ENCODE measurements at regions not wholly inside any gene's neighbourhood (a gene's known extent, or its start where the extent isn't known, plus 50 kb on each side); places are given as distances from the start of the nearest gene placed in this dataset.

DNA sequence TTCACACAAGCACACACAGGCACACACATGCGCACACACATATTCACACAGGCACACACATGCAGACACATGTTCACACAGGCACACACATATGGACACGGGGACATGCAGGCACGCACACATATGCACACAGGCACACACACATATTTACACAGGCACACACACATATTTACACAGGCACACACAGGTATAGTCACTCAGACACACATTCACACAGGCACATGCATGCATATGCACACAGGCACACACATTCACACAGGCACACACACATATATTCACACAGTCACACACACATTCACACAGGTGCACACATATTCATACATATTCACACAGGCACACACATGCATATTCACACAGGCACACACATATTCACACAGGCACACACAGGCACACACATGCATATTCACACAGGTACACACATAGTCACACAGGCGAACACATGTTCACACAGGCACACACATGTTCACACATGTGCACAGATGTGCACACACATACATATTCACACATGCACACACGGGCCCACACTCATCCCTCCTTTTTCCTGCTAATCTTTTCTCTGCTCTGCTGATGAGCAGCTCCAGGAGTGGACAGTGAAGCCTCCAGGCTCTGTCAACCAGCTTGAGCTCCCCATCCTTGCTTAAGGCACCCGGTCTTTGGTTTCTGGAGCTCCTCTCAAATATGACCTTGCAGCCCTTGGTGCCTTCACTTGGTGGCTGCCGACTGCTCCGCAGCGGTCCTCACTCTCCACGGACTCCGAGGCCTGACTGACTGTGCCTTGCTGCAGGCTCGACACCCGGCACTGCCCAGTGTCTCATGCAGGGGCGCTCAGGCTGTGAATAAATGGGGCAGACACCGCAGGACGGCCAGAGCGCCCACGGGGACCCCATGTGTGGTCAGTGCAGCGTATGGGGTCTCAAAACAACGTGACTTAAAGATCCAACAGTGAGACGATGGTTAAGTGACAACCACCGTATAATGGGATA, 581.2 kb upstream of the MGMT start:
- no peak for DNase-seq

DNA sequence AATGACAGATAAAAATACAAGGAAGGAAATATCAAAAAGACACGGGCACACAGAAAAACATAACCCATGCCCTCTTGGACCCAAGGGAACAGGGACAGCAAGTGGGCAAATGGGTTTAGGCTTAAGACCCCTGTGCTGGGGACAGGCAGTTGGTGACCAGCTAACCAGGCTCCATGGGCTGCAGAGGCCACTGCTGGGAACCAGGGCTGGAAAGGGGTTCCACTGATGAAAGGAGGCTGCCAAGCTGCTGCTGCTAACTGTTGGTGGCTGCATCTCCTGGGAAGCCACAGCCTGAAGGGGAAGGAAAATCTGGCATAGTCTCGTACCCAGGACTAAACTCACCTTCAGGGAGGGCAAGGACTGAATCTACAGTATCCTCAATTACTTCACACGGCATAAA, 579.2 kb upstream of the MGMT start:
- no peak for DNase-seq

DNA sequence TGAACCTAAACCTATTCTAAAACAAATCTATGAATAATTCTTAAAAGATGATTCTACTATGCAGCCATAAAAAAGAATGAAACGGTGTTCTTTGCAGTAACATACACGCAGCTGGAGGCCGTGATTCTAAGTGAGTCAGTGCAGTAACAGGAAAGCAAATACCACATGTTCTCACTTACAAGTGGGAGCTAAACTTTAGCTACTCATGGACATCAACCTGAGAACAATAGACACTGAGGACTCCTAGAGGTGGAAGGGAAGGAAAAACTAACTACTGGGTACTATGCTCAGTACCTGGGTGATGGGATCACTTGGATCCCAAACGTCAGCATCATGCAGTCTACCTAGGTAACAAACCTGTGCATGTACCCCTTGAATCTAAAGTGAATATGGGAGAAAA, 575.0 kb upstream of the MGMT start:
- DNase-seq, result no peak

DNA sequence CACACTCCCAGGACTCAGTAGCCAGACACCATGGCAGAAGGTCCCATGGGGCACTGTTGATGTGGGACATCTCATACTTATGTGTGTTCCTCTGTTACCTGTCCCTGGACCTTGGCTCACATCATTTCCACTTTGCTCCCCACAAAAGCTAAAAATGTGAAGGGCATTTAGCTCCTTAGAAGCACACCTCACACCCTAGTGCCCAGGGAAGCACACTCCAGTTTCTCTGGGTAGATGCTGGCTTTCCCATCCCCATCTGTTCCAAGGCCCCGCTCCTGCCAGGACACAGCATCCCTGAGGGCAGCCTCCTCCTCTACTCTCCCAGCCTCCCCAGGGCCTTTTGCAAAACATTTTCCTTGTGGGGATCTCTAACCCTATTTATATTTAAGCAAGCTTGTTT, 572.4 kb upstream of the MGMT start:
- no peak for DNase-seq

DNA sequence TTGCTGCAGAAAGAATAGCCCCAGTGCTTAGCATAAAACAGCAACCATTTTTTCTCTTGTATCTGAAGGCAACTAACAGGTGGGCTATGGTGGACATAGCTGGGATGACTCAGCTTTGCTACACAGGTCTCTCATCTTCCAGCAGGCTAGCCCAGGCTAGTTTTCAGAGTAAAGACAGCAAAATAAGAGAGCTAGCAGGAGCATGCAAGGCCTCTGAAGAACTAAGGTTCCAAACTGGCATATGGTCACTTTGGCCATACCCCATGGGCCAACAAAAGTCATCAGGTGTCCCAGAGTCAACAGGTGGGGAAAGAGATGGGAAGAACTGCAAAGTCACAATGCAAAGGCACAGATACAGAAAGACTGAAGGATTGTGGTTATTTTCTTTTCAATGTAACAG, 571.6 kb upstream of the MGMT start:
- no peak for DNase-seq

DNA sequence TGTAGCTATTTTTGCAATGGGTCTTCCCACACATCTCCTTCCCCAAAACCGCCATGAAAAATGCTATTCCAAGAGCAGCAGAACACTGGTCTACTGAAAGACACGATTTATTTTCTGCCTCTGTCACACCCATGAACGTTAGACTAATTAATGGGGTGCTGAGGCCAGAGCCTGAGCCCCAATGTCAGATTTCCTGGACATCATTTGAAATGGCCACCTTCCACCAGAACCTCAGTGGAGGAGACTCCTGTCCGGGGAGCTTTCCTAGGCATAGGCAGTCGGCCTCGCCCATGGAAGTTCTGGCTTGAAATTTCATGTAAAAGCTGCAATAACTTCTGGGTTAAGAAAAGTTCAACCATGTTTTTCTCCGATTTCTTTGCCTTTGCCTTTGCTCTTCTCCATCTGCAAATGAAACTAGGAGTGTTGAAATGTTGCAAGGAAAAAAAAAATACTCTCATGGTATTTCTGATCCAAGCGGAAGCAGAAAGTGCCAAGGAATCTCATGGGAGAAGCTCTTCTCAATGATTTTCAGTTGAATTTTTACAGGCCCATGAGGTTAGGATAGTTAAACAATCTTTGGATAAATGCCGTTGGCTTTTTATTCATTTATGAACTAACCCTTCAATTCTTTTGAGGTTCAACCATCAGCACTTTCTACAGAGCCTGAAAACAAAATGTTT, 570.8 kb upstream of the MGMT start:
- no peak for DNase-seq

DNA sequence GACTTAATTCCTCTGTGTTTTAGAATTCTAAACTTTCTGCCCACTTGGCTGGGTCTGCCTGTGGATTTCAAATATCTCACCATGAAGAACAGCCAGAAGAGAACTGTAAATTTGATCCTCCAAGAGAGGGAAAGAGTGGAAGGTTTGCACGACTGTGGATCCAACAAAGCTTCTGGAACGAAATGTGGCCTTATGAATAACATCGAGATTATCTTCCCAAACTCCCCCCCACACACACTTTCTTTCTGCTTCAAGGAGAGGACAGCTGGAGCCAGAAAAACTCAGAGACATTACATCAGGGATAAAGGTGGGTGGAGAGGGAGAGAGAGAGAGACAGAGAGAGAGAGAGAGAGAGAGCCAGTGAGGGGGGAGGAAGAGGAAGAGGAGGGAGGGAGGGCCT, 570.1 kb upstream of the MGMT start:
- no peak for DNase-seq

DNA sequence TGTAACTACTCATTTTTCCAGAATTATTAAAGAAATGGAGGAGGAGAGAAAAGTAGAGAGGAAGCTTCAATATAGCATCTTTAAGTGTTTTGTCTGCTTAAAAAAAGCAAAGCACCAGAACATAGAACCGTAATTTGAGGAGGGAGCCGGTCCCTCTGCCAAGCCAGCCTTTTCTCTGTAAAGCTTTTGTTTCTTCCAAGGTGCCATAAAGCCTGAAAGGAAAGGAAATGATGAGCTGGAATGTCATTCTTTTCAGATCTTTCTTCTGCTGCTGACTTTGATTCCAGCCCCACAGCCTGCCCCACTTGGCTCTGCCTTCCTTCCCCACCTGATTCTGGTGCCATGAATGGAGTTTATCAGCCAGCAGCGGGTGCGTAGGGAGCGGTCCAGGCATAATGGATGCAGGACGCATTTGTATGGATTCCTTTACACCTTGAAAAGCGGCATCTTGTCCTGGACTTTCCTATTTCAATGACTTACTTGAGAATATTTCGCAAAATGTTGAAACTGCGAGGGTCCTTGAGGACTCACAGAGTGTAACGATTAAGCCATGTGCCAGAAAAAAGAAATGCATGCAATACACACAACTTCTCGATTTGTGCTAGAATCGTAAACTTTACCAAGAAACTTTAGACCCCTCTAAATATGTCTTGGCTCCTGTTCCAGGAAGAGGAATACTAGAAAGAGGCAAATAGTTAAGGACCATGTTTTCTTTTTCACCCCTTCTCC, 569.5 kb upstream of the MGMT start:
- DNase-seq, result no peak

DNA sequence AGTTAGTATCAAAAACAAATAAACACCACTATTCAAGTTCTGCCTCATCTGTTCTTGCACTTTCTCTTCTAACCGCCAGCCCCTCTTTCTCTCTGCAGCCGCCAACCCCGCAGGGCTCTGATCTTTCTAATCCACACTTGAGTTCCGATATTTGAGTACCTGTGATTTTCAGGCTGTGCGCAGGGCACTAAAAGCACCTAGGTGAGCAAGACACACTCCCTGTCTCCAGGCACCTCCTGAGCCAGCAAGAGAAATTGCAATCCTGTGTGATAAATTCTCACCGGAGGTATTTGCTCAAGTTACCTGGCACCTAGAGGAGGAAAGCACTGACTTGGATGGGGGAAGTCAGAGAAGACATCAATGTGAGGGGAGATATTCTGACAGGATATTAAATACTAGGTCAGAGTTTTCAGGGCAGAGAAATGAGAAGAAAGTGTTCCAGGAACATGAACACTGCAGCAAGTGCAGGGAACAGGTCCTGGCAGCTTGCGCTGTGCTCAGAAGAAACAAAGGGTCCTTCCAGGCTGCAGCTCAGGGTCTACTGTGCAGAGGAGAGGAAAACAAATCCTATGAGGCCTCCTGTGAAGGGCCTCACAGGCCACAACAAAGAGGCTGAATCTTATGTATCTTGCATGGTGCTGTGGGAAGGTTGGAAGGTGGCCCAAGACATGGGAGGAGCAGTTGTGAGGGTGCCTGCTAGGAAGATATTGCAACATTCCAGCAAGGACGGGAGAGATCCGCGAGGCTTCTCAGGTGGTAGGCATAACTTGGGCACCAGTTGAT, 568.7 kb upstream of the MGMT start:
- DNase-seq, result no peak

DNA sequence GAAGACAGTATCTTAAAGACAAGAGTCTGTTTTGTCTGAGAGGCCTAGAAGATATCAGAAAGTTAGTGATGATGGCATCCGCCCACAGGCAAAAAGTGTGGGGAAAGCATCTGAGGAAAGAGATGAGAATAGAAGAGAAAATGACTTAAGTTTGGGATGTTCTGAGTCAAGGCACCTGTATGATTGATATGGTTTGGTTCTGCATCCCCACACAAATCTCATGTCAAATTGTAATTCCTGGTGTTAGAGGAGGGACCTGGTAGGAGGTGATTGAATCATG, 568.2 kb upstream of the MGMT start:
- no peak for DNase-seq

DNA sequence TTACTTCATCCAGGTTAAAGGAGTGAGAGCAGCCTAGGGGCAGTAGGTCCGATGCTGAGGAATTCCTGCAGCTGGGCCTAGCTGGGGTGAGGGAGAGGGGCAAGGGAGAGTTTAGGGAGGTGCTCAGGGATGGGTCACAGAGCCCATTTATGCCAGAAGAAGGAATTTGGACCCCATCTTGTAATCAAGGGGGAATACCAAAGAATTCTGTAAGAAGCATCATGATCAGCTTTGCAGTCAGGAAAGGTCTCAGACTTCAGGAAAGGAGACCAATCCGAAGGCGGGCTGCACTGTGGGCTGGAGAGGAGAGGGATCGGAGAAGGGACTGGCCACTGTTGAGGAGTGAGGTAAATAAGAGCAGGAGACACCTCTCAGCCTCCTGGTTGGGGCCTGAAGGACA, 566.6 kb upstream of the MGMT start:
- no peak for DNase-seq

DNA sequence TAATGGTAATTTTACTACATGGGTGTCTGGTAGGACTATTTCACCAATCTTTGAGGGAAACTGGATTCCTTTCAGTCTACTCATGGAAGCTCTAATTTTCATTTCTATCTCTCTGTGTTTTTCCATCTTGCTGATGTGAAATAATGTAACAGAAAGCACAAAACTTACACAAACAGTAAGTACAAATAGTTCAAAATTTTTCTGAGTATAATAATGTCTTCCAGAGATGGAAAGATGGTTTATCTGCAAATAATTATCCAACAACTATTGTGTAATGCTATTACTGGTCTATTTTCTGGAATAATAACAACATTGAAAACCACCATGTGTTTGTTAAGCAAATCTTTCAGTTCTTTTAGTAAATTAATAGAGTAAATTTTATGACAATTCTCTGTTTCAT, 565.8 kb upstream of the MGMT start:
- DNase-seq, result no peak

DNA sequence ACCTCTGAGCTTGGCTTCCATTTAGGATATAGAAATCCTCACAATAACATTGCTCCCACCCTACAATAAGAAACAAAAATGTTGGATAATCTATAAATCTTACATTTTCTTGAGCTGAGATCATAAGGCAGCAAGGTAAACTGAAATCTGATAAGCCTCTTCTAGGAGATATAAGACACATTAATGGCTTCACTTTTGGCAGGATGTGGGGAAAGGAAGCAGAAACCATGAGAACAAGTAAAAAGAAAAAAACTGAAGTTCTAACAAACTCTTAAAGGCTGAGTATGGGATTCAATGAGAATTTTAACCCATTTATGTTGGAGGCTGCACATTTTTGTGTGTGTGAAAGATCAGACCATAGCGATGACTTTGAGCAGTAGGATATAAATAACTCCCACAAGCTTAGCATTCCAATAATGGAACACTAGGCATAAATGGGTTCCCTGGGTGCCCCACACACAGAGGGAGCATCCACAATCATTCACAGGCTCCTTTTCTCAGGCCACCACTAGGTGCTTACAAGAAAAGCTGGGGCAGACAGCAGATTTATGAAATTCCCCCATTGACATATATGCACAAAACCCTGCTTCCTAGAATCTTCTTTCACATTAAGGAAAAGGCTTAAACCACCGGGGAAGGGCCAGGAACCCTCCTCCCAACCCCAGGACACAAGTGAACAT, 564.9 kb upstream of the MGMT start:
- no peak for DNase-seq

DNA sequence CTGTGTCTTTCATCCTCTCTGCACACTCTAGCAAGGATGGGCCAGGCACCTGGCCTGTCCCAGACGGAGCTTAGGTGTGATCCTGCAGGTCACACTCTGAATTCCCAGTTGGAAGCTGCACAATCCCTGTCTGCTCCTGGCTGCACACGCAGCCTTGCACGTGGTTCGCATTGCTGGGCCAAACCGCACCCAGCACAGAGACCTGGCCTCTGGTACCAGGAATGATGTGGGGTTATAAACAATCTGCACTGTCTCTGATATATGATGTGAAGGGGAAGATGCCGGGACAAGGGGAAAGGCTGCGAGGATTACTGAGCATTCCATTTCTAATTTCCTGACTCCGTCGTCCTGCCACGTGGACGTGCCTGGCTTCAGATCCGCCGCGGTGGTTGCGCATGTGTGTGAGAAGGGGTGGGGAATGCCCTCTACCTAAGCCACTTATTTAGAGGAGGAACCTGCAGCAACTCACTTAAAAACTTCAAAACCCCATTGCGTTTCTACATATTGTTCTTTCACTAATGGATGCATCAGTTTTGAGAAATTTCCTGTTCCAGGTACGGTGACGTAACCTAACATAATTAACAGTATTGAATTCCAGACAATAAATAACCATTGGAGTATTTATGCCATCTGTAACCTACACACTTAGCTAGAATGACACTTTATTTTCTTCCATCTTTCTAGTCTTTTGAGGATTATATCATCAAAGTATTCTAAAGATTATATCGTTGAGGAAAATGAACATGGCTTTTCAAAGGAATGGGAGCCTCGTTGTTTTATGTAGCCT, 559.7 kb upstream of the MGMT start:
- no peak for DNase-seq

DNA sequence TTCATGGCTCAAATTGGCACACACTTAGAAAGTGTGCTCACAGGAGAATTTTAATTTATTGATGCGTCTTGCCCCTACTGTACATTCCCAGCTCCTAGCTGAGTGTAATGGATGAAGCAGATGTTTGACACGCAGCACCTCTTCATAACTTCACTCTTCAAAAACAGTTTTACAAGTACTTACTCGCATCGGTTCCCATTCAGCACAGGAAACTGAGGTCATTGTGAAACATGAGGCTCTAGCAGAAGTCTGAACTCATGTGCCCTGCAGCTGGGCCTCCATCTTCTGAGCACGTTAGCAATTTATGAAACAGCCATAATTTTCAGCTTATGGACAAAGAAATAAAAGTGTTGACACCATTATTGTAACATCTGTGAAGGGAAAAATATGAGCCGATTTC, 558.9 kb upstream of the MGMT start:
- no peak for DNase-seq

DNA sequence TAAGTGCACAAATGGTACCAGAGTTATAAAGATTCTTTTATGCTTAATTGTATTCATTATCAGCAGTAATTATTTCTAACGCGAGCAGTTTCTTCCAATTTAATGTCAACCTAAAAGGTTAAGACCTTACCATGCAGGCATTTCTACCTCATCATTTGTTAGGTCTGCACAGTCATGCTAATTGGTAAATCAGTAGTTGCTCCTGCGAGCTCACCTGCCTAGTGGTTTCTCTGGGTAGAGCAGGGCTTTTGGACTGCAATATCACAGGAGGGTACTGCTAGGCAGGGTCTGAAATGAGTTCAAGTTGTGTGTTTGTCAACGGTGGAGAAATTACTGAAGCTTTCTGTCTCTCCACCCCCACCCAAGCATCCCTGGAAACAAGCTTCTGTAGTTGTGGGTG, 558.5 kb upstream of the MGMT start:
- DNase-seq, result no peak

DNA sequence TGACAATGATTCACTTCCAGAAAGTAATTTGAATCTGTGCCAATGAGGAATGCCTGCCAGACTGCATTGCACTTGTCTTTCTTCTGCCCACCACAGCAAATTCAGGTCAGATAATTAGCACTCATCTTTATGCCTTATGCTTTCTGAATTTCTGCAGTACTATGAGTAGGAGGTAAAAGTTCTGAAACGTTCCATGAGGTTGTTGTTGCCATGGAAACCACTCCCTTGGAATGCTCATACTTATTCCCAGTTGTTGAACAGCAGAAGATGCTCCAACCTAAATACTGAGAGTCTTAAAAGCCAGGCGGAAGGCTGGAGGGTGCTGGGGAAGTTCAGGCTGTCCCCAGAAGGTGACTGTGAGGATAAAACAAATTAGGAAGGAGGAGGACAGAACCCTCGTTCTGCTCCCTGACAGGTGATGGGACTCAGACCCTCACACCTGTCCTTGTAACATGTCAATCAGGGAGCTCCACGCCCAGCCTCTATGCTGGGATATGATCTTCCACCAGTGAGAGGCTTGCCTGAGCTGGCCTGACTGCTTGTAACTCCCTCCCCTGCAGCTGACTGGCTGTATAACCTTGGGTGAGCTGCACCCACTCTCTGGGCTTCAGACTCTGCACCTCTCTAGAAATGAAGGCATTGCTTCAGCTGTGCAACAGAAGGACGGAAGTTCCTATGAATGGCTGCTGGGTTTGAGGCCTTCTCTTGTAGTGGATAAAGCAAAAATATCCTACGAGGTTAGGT, 554.3 kb upstream of the MGMT start:
- DNase-seq, result no peak

DNA sequence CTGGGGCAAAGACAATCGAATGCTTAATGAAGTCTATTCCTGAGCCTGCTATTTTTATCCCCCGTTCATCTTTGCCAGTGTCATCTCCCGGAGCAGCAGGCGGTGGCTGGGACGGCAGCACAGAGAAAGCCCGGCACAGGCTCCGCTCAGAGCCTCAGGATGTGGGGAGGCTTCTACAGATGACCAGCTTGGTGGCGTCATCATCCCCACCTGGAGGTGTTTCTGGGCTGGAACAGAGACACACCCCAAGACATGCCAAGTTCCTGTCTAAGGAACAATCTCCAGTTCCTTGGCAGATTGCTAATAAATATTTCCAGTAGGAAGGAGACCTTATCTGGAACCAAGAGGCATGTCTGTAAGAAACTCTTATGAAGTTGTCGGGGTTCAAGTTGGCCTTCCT, 552.4 kb upstream of the MGMT start:
- DNase-seq, result no peak

DNA sequence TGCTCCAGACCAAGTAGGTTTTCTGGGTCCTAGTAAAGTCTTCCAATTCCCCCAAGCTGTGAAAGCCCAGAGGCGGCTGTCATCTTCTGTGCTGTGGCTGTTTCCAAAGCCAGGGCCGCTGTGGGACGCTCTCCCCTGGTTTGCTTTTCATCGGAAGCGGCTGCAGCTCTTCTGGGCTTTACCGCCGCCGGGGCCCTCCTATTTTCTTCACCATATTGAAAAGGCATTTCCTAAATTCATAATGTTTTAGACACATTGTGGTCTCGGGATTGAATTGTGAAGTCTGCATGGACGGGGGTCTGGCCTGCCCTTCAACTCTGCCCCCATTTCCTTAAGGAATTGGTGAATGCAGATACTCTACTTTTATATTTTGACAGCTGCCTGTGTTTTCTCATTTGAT, 551.4 kb upstream of the MGMT start:
- no peak for DNase-seq

DNA sequence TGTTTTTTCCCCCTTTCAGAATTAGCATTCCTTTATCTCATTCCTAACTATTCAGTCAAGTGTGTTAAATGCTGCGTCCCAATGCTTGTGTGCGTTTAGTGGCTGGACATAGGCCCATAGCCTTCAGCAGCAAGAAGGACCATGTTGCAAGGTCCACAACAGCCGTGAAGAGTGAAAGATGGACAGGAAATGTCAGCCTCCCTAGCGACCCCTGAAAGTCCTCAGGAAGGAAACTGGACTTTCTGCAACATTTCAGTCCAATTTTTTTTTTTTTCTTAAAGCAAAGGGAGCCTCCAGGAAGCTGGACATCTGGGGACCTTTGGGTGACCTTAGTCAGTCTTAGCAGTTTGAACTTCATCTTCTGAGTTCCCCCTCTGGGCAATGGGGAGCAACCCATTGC, 550.7 kb upstream of the MGMT start:
- no peak for DNase-seq

DNA sequence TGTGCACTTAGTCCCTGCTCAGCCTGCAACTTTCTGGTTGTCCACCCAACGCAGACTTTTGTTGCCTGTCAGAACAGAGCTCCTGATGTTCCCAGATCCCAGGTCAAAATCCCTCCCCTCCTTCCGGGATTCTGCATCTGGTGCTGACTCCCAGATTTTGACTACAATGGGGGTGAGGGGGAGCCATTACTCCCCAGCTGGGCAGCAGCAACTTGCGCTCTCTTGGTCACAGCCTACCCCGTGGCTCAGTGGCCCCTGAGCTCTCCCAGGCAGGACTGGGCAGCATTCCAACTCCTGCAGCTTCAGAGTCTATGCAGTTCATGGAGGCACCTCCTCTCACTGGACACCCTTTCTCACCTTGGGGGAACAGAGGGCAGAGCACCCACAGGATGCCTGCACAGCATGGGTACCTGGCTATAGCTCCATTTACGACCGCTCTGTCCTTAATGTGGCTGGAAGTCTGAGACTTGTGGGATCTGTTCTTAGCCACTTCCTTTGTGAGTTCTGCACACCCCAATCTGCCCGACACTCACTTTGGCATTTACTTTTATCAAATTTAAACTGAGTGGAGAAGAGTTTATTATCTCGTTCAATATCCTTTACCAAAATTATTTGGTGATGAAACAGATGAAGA, 545.5 kb upstream of the MGMT start:
- DNase-seq, result no peak
